ENCODE measurements at regions not wholly inside any gene's neighbourhood (a gene's known extent, or its start where the extent isn't known, plus 50 kb on each side); places are given as distances from the start of the nearest gene placed in this dataset.

- TF ChIP-seq EZH2 (IDR thresholded peaks at IDR 0.05): no peak
- TF ChIP-seq FOXP2 (optimal IDR thresholded peaks at IDR 0.05; ENCODE audit: control extremely low read depth, extremely low read length, insufficient read depth): no peak
- no peak for TF ChIP-seq POLR2AphosphoS5 (IDR thresholded peaks at IDR 0.05; ENCODE audit: borderline replicate concordance, low read depth, low read length)
- no peaks in the 10 kb centered on the region for H3K36me3 ChIP-seq (ENCODE audit: insufficient read depth, low read length)
- no peaks in the 10 kb centered on the region for H3K9me3 ChIP-seq (ENCODE audit: low read depth, low read length)
- no peak overlapping the region for H3K9ac ChIP-seq (ENCODE audit: insufficient read length)
- H3K4me3 ChIP-seq: no peak overlapping the region
- DNase-seq (ENCODE audit: low read depth, low spot score): no peak
- H3K27ac ChIP-seq: no peak overlapping the region
Measured at GRCh38 chr17:12261354-12261753, 240.7 kb downstream of the MAP2K4 start.

GRCh38 chr17:12269751-12270150 is 249.1 kb downstream of the MAP2K4 start:
- TF ChIP-seq FOXP2 (optimal IDR thresholded peaks at IDR 0.05; ENCODE audit: control extremely low read depth, extremely low read length, insufficient read depth) (no peak), POLR2AphosphoS5 (IDR thresholded peaks at IDR 0.05; ENCODE audit: borderline replicate concordance, low read depth, low read length) (no peak), EZH2 (IDR thresholded peaks at IDR 0.05) (no peak)
- no peaks in the 10 kb centered on the region for H3K9me3 ChIP-seq (ENCODE audit: low read depth, low read length)
- H3K4me3 ChIP-seq: no peak overlapping the region
- H3K36me3 ChIP-seq (ENCODE audit: insufficient read depth, low read length): no peaks in the 10 kb centered on the region
- H3K9ac ChIP-seq (ENCODE audit: insufficient read length): no peak overlapping the region
- DNase-seq (ENCODE audit: low read depth, low spot score): no peak
- no peak overlapping the region for H3K27ac ChIP-seq

GRCh38 chr17:12277827-12278226 is 257.1 kb downstream of the MAP2K4 start:
- Histone ChIP-seq H3K9ac (ENCODE audit: insufficient read length) (no peak overlapping the region), H3K4me3 (no peak overlapping the region), H3K27ac (no peak overlapping the region), H3K9me3 (ENCODE audit: low read depth, low read length) (no peaks in the 10 kb centered on the region), H3K36me3 (ENCODE audit: insufficient read depth, low read length) (no peaks in the 10 kb centered on the region)
- no peak for DNase-seq (ENCODE audit: low read depth, low spot score)
- TF ChIP-seq POLR2AphosphoS5 (IDR thresholded peaks at IDR 0.05; ENCODE audit: borderline replicate concordance, low read depth, low read length) (no peak), FOXP2 (optimal IDR thresholded peaks at IDR 0.05; ENCODE audit: control extremely low read depth, extremely low read length, insufficient read depth) (no peak), EZH2 (IDR thresholded peaks at IDR 0.05) (no peak)

- Histone ChIP-seq H3K9ac (ENCODE audit: insufficient read length) (no peak overlapping the region), H3K4me3 (no peak overlapping the region), H3K27ac (no peak overlapping the region), H3K9me3 (ENCODE audit: low read depth, low read length) (no peaks in the 10 kb centered on the region), H3K36me3 (ENCODE audit: insufficient read depth, low read length) (no peaks in the 10 kb centered on the region)
- TF ChIP-seq FOXP2 (optimal IDR thresholded peaks at IDR 0.05; ENCODE audit: control extremely low read depth, extremely low read length, insufficient read depth) (no peak), POLR2AphosphoS5 (IDR thresholded peaks at IDR 0.05; ENCODE audit: borderline replicate concordance, low read depth, low read length) (no peak), EZH2 (IDR thresholded peaks at IDR 0.05) (no peak)
- no peak for DNase-seq (ENCODE audit: low read depth, low spot score)
Measured at GRCh38 chr17:12282056-12282455, 261.4 kb downstream of the MAP2K4 start.

GRCh38 chr17:12287953-12288352 is 267.3 kb downstream of the MAP2K4 start:
- TF ChIP-seq POLR2AphosphoS5 (IDR thresholded peaks at IDR 0.05; ENCODE audit: borderline replicate concordance, low read depth, low read length) (no peak), FOXP2 (optimal IDR thresholded peaks at IDR 0.05; ENCODE audit: control extremely low read depth, extremely low read length, insufficient read depth) (no peak), EZH2 (IDR thresholded peaks at IDR 0.05) (no peak)
- no peak for DNase-seq (ENCODE audit: low read depth, low spot score)
- no peak overlapping the region for H3K9ac ChIP-seq (ENCODE audit: insufficient read length)
- H3K27ac ChIP-seq: no peak overlapping the region
- no peak overlapping the region for H3K4me3 ChIP-seq
- H3K9me3 ChIP-seq (ENCODE audit: low read depth, low read length): no peaks in the 10 kb centered on the region
- no peaks in the 10 kb centered on the region for H3K36me3 ChIP-seq (ENCODE audit: insufficient read depth, low read length)

- Histone ChIP-seq H3K4me3 (no peak overlapping the region), H3K9ac (ENCODE audit: insufficient read length) (no peak overlapping the region), H3K36me3 (ENCODE audit: insufficient read depth, low read length) (no peaks in the 10 kb centered on the region), H3K27ac (no peak overlapping the region), H3K9me3 (ENCODE audit: low read depth, low read length) (no peaks in the 10 kb centered on the region)
- no peak for DNase-seq (ENCODE audit: low read depth, low spot score)
- TF ChIP-seq EZH2 (IDR thresholded peaks at IDR 0.05): no peak
- no peak for TF ChIP-seq FOXP2 (optimal IDR thresholded peaks at IDR 0.05; ENCODE audit: control extremely low read depth, extremely low read length, insufficient read depth)
- TF ChIP-seq POLR2AphosphoS5 (IDR thresholded peaks at IDR 0.05; ENCODE audit: borderline replicate concordance, low read depth, low read length): no peak
Measured at GRCh38 chr17:12290207-12290606, 269.5 kb downstream of the MAP2K4 start.

GRCh38 chr17:12296209-12296625 is 275.5 kb downstream of the MAP2K4 start:
- no peak for TF ChIP-seq FOXP2 (optimal IDR thresholded peaks at IDR 0.05; ENCODE audit: control extremely low read depth, extremely low read length, insufficient read depth)
- no peak for TF ChIP-seq POLR2AphosphoS5 (IDR thresholded peaks at IDR 0.05; ENCODE audit: borderline replicate concordance, low read depth, low read length)
- TF ChIP-seq EZH2 (IDR thresholded peaks at IDR 0.05): no peak

GRCh38 chr17:12301551-12301950 is 280.9 kb downstream of the MAP2K4 start:
- no peaks in the 10 kb centered on the region for H3K9me3 ChIP-seq (ENCODE audit: low read depth, low read length)
- H3K4me3 ChIP-seq: no peak overlapping the region
- H3K36me3 ChIP-seq (ENCODE audit: insufficient read depth, low read length): no peaks in the 10 kb centered on the region
- TF ChIP-seq FOXP2 (optimal IDR thresholded peaks at IDR 0.05; ENCODE audit: control extremely low read depth, extremely low read length, insufficient read depth) (no peak), POLR2AphosphoS5 (IDR thresholded peaks at IDR 0.05; ENCODE audit: borderline replicate concordance, low read depth, low read length) (no peak), EZH2 (IDR thresholded peaks at IDR 0.05) (no peak)
- no peak overlapping the region for H3K27ac ChIP-seq
- no peak for DNase-seq (ENCODE audit: low read depth, low spot score)
- no peak overlapping the region for H3K9ac ChIP-seq (ENCODE audit: insufficient read length)

More at GRCh38 chr17:12296209-12296625, 275.5 kb downstream of the MAP2K4 start:
- Histone ChIP-seq H3K4me3 (no peak overlapping the region), H3K27ac (no peak overlapping the region), H3K9ac (ENCODE audit: insufficient read length) (no peak overlapping the region), H3K36me3 (ENCODE audit: insufficient read depth, low read length) (no peaks in the 10 kb centered on the region), H3K9me3 (ENCODE audit: low read depth, low read length) (no peaks in the 10 kb centered on the region)
- DNase-seq (ENCODE audit: low read depth, low spot score): no peak

GRCh38 chr17:12302711-12303110 is 282.0 kb downstream of the MAP2K4 start:
- no peaks in the 10 kb centered on the region for H3K9me3 ChIP-seq (ENCODE audit: low read depth, low read length)

More at GRCh38 chr17:12302711-12303110, 282.0 kb downstream of the MAP2K4 start:
- no peak for DNase-seq (ENCODE audit: low read depth, low spot score)
- Histone ChIP-seq H3K4me3 (no peak overlapping the region), H3K36me3 (ENCODE audit: insufficient read depth, low read length) (no peaks in the 10 kb centered on the region), H3K27ac (no peak overlapping the region), H3K9ac (ENCODE audit: insufficient read length) (no peak overlapping the region)
- TF ChIP-seq POLR2AphosphoS5 (IDR thresholded peaks at IDR 0.05; ENCODE audit: borderline replicate concordance, low read depth, low read length): no peak
- no peak for TF ChIP-seq FOXP2 (optimal IDR thresholded peaks at IDR 0.05; ENCODE audit: control extremely low read depth, extremely low read length, insufficient read depth)
- no peak for TF ChIP-seq EZH2 (IDR thresholded peaks at IDR 0.05)
